HG03045 (cell line): ENCODE measurements at regions not wholly inside any gene's neighbourhood (a gene's known extent, or its start where the extent isn't known, plus 50 kb on each side); places are given as distances from the start of the nearest gene placed in this dataset.

Experiments used
- ATAC-seq: cut with Tn5 transposase; IDR thresholded peaks from one replicate; pipeline ENCODE4 v1.9.1; 2021; ENCODE audit warnings: mild to moderate bottlenecking, moderate library complexity; ENCODE audit not compliant: unreplicated experiment

DNA sequence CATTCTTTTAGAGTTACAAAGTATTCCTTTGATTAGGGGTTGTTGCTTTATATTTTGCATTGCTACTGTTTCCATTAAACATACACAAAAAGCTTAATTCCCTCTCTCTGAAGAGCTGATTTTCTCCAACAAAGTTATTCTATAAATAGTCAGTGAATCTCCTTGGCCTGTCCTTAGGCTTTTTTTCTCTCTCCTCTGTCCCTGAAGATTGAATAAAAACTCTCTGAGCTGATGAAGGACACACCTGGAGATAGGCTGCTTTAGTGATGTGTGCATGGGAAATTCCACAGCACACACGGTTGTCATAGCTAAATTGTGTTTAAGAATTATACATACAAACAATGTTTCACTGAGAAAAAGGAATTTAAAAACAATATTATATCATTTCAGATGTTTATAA lies 90.5 kb upstream of the TMEM106B start:
- ATAC-seq, result no peak

DNA sequence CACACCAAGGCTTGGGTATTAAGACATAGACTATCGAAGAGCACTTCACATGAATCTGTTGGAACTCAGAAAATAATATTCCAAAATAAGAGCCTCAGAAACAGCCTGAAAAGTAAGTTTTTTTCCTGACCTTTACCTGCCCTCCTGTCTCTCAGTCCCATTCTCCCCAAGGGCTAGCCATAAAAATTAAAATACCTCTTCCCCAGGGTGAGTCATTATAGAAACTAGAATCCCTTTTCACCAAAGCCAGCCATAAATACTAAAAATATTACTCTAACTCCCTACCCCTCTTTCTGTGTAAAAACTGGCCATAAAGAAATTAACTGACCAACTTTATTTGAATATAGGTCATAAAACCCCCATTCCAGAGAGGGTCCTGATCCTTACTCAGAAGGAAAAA lies 87.9 kb upstream of the TMEM106B start:
- no peak for ATAC-seq

DNA sequence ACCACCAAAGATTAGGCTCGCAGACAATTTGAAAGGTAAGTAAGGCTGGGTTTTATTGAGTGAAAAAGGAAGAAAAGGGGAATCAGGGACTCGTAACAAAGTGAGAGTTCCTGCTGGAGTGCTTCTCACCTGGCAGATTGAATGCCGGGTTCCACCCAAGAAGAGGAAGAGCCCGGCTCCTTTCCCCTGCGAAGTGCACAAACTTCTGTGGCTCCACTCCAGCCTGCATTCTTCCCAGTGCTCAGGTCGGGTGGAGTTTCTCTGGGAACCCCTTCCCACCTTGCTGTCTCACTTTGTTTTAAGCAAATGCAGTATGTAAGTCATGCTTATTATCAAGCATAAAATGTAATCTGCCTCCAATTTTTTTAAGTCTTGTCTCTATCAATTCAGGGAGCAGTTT lies 87.1 kb upstream of the TMEM106B start:
- no peak for ATAC-seq

DNA sequence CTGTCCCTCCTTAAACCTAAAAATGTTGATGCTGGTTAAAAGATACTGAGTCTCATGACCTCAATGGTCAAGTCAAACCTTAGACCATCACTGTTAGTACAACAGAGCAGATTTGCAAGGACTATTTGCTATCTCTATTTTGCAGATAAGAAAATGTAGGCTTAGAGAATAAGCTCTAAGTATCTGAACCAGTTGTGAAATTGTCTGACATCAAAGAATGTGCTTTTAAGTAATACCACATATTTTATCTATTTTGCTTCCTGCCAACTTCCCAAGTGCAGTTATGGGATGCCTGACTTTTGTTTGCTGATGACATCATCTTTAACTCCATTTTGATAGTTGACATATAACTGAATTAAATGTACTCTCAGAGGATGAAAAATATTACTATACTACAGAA lies 83.6 kb upstream of the TMEM106B start:
- ATAC-seq, result no peak

DNA sequence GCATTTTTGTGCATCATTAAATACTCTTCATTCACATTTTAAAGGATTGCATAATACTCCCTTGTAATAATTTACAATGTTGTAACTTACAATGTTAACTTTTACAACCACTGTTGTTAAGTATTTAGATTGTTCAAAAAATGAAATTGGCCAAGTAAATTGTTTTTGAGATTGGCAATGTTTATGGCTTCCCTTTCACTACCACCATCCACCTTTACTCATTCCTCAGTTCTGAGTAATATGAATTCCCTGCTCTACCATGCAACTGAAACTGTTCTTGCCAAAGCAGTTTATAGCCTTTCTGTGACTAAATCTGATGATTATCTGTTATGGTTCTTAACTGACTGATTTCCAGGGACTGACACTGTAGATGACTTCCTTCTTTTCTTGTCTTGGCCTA lies 80.5 kb upstream of the TMEM106B start:
- no peak for ATAC-seq

DNA sequence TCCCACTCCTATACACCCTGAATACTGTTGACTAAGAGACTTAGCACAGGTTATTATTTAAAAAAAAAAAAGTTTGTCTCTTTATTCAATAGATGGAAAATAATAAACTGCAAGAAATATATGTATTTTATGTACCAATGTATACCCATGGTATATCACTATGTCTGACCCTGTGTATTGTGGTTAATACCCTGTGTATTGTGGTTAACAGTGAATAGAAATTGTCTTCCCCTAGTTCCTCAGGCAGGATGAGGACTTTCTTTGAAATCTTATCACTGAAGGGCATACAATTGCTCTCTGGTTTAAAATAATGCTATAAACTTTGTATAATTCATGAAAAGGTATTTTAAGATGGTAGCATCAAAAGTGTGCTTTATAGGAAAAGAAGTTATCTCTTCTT lies 80.0 kb upstream of the TMEM106B start:
- no peak for ATAC-seq

DNA sequence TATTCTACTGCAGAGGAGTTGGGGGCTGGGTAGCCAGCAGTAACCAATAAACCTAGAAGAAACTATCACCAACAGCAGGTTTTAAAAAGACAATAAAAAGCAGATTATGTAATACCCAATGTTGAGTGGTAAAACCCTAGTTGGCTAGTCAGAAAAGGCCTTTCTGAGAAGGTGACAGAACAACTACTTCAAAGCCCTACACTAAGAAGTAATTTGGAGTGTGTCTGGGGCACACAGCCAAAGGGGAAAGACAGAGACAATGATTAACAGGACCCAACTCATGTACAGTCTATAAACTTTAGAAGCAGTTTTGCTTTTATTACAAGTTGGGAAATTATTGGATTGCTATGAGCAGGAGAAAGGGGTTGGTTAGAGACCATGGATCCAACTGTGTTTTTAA lies 77.2 kb upstream of the TMEM106B start:
- no peak for ATAC-seq

DNA sequence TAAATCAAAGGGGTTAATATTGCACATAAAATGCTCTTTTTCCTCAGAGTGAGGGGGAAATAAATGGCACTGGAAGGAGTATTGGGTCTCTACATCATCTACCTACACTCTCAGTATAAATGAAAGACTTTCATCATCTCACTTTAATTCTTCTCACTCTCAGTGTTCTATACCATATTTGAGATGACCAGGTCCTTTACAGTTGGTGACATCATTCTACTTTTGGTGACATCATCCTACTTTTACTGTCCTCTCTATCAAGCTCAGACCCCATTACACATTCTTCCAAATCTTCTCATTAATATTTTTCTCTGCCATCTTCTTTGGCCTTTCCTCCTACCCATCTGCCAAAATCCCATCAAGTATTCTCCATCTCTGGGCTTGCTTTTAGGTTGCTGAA lies 74.6 kb upstream of the TMEM106B start:
- ATAC-seq, result no peak

DNA sequence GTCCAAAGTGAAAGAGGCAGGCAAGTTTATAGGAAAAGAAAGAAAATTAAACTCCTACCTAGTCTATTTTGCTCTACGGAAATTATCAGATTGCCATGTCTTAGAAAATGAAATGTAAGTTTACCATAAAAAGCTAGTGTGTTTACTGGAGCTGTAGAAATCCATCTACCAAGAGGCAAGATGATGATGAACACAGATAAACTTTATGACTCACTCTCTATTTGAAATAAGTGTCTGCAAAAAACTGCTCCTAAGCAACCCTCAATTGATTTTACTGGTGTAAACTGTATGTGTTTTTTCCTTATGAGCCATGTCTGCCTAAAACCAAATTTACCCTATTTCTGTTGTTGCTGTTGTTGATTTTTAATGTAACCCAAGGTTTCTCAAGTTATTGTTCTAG lies 73.8 kb upstream of the TMEM106B start:
- no peak for ATAC-seq

DNA sequence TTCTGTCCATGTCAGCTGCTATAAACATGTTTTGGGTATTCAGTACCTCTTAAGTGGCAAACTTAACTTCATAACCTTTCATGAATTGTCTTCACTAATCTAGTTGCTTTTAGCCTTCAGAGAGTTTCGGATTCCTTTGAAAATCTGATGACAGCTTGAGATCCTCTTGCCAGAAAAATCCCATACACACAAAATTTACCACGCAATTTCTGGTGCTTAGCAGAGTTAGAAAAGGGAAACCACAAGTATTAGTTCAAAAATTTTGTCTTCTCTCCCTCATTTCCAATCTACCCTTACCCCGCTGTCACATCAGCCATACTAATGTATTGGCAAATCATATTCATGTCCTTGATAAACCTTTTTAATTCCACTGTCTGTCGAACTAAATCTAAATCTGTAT lies 72.7 kb upstream of the TMEM106B start:
- no peak for ATAC-seq

DNA sequence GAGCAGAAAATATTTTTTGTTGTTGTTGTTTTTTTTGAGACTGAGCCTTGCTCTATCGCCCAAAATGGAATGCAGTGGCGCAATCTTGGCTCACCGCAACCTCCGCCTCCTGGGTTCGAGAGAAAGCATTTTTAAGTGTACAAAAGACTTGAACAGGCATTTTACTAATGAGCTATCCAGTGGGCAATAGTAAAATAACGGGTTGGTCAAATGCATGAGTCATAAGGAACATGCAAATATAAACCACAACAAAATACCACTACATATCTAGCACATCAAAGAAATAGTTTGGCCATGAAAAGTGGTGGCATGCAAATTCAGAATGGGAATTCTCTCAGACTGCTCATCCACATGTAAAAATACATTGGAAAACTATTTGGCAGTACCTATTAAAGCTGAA lies 71.7 kb upstream of the TMEM106B start:
- no peak for ATAC-seq

DNA sequence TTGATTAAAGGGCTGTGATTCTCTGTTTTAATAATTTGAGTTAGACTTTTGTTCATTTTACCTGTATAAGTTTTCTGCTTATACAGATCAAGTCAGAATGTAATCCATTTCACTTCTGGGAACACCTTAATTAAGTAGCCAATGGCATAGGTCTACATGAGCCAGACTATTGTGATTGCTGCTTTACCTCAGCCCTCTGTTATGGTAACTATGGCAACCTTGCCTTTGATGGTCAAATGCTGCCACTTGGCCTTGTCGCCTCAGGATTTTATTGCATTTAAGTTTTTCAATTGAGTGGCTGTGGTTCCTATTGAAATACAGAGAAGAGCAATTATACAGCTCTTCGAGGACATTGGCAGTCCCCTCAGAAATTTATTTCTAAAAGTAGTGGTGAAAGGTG lies 64.3 kb upstream of the TMEM106B start:
- no peak for ATAC-seq

DNA sequence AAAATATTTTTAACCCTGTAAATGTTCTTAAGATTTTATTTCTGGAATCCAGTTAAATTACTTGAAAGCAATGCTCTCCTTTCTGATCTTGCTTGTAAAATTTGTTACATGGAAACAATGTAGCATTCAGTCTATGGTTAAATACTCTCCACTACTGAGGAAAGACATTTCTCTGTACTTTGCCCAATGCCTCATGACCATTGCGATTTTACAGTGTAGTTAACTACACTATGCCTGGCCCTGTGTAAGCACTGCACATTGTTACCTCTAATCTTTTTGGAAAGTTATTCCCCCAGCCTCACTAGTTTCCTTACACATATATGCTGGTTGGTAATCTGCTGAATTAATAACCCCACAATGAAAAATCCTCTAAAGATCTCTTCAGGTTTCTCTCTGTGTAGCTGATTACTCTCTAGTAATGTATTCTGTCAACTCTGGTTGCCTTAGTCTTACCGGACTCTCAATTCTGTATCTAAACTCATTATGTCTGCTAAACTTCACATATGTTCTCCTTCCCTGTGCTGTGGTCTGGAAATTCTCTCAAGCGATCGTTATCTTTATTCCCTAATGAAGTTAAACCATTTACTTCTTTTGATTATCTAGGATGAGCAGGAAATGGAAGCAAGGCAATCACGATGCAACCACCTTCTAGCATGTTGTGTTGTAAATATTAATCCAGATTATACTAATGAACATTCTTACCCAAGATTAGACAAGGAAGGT lies 58.7 kb upstream of the TMEM106B start:
- no peak for ATAC-seq

DNA sequence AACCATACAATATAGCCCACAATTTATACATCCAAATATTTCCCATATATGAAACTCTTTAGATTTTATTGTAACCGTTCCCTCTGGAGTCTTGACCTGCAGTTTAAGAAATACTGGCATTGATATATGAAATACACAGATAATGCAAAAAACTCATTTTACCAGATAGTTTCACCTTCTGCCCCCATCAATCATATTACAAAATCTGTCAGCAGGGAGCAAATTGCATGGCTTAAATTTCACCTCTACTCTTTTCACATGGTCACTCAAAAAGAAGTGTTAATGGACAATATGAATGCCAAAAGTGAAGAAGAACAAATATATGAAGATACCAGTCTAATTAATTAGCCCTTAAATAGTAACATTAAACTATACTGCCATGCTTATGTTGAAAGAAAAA lies 57.0 kb upstream of the TMEM106B start:
- ATAC-seq, result no peak

DNA sequence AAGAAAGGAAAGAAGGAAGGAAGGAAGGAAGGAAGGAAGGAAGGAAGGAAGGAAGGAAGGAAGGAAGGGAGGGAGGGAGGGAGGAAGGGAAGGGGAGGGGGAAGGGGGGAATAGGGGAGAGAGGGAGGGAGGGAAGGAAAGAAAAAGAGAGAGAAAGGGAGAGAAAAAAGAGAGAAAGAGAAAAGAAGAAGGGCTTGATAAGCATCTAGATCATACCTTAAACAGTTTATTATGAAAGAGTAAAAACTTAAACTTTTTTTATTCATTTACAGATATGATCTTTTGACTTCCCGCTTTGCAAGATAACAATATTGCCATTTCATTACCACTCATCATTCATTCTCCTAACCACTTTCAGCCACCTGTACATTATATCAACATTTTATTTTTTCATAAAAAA lies 53.6 kb upstream of the TMEM106B start:
- no peak for ATAC-seq

DNA sequence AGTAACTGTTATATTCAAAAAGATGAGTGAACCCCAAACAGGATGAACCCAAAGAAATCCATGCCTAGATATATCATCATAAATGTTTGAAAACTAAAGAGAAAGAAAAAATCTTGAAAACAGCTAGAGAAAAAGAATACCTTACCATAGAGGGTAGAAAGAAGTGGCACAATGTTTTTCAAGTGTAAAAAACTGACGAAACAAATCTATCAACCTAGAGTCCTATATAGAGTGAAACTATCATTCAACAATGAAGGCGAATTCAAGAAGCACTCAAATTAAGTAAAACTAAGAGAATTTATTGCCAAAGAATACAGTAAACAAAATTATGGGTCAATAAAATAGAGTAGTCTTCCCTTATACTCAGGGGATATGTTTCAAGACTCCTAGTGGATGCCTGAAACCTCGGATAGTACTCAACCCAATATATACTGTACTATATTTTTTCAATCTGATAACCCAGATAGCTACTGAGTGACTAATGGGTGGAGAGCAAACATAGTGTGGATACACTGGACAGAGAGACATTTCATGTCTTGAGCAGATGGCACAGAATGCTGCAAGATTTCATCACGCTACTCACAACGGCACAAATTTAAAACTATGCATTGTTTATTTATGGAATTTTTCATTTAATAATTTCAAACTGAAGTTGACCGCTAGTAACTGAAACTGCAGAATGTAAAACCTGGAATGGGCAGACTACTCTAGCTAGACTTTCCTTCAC lies 52.6 kb upstream of the TMEM106B start:
- no peak for ATAC-seq

DNA sequence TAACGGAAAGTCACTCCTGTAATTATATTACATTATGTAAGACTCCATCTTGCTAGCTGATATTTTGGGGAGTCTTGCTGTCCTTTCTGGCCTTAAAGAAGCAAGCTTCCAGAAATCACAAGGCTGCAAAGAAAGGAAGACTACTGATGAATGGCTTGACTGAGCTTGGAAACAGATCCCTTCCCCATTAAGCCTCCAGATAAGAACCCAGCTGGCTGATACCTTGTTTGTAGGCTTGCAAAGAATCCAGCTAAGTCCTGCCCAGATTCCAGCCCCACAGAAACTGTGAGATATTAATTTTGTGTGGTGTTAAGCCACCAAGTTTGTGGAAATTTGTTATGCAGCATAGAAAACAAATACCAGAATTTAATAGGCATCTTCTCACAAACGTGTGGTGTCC lies 49.9 kb upstream of the TMEM106B start:
- ATAC-seq, result no peak
